HG03354 (cell line): ENCODE measurements at regions not wholly inside any gene's neighbourhood (a gene's known extent, or its start where the extent isn't known, plus 50 kb on each side); places are given as distances from the start of the nearest gene placed in this dataset.

ENCODE experiments used
- ATAC-seq: cut with Tn5 transposase; IDR thresholded peaks from one replicate; pipeline ENCODE4 v1.9.1; 2021; ENCODE audit warnings: mild to moderate bottlenecking; ENCODE audit not compliant: unreplicated experiment, poor library complexity, severe bottlenecking

DNA sequence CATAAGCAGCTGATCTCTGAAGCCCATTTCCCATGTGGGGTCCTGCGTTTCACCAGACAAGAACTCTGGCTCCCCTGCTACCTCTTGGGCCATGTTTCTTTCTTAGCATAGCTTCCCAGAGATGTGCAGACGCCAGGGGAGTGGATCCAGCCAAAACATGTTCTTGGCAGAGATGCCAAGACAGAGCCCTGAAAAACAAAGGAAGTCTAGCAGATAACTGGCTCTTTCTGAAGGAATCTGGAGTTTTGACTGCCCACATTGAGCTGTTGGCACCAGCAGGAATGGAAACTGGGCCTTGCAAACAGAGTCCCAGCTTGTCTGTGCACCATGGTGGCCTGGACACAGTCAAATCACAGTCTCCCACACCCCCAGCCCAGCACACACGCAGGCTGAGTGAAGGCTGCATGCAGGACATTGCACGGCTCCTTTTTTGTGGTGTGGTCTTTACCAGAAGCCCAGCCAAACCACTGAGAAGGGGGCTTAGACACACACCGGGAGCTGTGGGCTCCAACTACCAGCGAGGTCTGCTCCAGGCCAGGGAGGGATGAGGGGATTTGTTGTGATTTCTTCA is 114.7 kb downstream of the SNX18 start:
- ATAC-seq, result no peak

DNA sequence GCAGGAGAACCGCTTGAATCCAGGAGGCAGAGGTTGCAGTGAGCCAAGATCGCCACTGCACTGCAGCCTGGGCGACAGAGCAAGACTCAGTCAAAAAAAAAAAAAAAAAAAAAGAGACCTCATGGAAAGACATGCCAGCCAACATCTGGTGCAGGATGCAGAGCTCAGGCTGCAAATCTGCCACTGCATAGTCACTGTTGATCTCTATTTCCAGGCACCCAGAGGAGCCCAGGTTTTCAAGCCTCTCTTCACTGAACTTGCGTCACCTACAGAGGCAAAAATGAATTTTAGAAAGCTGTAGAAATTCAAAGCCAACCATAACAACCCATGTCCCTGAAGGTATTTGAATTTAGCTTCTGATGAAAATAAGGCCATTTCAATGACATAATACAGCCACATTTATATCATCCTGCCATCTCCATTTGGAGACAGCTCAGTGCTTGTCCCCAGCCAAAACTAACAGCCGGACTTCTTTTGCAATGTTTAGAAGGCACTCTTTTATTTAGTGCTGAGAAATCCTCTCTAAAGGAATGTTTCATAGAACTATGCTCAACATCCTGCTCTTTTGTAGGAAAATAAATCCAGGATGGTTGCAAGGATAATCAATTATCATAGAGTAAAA is 113.3 kb downstream of the SNX18 start:
- no peak for ATAC-seq

DNA sequence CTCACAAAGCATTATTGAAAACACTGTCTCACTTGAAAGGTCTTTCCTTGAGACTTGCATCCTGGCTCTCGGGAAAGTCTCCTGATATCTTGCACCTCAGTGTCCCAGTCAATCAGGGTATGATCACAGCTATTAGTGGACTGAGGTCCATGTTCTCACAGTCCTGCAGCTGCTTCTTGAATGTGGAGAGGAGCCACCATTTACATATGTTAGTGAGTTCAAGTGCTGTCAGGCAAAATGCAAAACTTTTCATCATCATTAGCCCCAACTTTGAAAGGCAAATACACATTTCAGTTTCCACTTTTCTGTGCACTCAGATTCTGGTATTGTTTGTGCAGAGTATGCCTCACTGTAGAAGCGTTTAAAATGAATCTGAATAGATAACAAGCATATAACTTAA is 111.6 kb downstream of the SNX18 start:
- ATAC-seq, result no peak

DNA sequence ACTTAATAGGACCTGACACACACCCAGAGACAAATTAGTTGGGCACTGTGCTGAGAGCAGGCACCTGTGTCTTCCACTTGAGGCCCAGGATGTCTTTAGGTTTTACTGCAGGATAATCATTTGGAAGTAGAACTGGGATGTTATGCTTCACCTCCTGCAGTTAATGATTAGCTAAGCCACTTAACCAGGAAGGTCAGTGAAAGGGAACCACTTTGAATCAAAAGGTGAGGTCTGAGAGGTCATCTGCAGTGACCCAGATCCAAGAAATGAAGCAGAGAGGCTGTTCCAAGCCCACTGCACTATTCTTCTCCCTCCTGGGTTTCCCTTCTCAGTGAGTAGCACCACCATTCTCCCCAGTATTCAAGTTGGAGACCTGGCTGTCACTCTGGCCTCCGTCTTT is 110.5 kb downstream of the SNX18 start:
- ATAC-seq, result no peak

DNA sequence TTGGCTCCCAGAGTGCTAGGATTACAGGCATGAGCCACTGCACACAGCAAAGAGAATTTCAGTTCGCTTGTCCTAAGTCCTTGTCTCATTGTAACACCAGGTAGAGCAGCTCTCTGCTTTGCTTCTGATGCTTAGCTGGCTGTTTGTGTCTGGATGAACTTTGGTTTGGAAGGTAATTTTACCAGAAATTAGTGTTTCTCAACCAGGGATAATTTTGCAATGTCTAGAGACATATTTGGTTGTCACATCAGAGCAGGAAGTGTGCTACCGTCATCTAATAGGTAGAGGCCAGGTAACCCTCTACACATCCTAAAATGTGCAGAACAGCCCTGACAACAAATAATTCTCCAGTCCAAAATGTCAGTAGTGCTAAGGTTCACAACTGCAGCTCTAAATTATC is 108.8 kb downstream of the SNX18 start:
- ATAC-seq, result no peak

DNA sequence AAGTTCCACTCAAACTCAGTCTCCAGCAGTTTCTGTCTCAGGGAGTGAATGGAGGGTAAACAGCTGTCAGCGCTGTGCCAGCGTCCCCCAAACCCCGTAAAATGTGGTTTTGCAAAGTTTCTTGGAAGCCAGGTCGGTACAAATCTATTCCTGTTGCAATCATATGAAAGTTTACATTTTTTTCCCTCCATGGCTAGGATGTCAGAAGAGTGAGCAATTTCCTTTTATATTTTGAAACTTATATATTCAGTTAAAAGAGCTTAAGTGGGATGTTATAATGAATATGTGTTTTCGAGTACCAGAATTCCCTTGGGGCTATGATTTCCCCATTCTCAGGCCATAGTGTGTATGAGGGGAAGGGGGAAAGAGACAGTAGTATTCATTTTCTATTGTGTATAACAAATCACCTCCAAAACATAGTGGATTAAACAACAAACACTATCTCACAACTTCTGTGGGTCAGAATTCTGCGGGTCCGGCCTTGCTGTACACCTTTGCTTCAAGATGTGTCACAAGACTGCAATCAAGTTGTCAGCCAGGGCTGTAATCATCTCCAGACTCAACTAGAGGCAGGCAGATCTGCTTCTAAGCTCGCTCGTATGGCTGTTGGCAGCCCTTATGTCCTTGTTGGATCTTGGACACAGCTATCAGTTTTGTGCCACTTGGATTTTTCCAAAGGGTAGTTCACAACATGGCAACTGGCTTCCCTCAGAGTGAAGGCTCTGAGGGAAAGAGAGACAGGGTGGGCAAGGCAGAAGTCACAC is 107.4 kb downstream of the SNX18 start:
- no peak for ATAC-seq

DNA sequence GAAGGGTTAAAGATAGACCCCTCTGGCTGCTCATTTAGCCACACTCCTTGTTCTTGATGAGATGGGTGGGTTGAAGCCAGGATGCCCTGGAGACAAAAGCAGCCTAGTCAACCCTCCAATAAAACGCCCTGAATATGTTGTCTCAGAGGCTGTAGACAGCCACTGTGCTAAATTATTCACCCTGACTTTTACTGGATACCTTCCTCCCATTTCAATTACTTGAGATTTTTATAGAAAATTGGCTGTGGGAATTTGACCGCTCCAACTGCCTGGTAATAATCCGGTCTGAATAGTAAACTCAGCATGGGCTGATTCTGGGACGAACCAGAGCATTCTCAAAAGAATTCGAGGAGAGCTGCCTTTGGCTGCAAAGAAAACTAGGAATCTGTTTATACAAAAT is 104.2 kb downstream of the SNX18 start:
- ATAC-seq, result no peak

DNA sequence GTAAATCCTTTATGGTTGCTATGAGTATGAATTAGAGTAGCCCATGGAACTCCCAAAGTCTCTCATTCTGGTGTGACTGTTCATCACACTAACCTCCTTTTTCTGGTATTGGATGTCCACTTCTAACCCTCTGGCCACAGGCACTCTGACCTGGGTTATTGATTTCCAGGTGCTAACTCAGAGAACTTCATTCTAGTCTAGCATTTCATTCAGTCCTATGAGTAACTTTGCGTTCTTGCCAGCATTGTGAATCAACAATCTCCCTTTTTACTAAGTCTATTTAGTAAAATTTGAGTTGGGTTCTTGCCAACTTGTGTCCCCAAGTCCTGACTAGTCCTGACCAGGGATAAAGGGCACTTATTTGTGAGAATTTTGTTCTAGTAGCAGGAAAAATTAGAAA is 103.5 kb downstream of the SNX18 start:
- no peak for ATAC-seq

DNA sequence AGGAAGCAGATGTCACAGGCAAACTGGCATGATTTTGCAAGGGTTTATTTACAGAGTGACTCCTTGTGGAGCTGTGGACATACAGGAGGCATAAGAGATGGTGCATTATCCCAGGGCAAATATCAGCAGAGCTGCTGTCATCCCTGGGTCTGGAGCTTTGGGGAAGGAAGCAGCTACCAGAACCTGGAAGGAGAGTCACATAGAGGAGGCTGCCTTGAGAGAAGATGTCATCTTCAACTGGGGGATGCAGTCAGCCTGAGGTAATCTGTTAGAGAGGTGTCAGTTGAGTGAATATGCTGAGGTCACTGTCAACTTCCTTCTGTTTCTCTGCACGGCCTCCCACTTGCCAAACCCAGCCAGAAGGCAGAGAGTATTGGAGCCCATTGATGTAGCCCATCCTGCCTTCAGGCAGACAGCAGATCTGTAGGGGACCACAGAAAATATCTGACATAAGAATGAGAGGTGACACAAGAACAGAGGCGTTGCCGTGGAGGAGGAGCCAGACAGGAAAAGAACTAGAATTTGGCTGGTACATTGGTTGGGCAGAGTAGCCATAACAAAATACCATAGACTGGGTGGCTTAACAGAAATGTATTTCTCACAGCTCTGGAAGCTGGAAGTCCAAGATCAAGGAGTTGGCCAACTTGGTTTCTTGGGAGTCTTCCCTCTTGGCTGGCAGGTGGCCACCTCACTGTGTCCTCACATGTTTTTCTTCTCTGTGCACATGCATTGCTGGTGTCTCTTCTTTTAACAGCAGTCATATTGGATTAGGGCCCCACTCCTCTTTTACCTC is 102.8 kb downstream of the SNX18 start:
- no peak for ATAC-seq

DNA sequence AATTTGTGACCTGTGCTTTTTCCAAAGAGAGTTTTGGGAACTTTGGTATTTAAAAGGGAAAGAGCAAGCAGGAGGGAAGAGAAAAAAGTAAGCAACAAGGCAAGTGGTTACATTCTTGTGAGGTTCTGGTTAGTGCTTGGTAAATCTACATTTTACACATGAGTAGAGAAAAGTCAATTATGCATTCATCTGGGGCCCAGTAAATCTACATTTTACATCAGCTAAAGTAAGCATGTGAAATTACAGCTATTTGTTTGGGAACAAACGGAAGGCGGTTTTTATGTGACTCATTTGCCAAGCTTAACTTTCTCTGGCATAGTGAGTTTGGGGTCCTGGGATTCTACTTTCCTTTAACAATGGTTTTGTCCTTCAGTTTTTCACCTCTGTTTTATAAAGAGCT is 102.2 kb downstream of the SNX18 start:
- no peak for ATAC-seq

DNA sequence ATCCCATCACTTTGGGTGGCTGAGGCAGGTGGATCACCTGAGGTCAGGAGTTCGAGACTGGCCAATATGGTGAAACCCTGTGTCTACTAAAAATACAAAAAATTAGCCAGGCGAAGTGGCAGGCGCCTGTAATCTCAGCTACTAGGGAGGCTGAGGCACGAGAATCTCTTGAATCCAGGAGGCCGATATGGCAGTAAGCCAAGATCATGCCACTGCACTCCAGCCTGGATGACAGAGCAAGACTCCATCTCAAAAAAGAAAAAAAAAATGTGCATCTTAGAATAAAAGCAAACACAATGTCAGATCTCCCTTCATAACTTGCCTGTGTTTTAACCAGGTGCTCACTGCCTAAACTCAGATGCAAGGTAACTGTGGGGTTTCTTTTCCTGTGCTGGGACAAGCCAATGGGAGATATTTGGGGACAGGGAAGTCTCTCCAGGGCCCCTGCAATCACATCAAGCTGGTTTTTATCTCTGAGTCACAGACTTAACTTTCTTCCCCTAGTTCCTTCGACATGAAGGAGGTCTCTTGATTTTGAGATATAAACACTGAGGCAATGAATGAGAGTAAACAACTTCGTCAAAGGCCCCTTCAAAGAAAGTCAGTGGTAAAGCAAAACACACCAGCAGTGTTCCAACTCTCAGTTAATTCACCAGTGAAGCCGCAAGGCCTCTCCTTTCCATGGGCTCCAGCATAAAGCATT is 99.1 kb downstream of the SNX18 start:
- ATAC-seq, result no peak

DNA sequence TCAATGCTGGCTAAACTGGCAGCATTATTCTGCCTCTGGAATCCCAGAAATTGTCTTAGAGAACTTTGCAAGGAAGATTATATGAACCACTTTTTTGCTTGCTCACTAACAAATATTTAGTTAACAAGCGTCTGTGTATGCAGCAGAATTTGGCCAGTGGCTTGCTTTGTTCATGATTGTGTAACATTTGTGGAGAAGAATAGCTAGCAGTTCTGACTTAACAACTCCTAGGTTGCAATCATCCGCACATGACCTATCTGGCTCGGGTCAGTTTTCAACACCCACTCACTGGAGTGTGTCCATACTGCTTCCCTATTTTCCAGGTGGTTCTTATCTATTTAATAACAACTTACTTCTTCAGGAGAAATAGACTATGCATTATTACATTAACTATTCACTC is 98.5 kb downstream of the SNX18 start:
- ATAC-seq, result no peak

DNA sequence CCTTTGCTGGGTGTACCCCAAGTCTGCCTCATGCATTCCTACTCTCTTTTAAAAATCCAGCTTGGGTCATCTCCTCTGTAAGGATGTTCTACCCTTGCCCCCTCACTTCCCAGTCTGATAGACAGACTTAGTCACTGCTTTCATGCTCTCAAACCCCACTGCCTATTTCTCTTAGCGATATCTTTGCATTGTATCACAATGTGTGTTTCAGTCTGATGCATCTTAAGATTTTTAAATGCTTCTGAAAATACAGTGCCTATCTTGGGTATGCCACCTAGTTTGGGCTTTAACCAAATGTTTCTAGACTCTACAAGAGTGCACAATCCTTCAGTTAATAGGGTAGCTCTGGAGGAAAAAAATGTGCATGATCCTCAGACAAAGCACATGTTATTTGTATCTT is 97.8 kb downstream of the SNX18 start:
- ATAC-seq, result no peak

DNA sequence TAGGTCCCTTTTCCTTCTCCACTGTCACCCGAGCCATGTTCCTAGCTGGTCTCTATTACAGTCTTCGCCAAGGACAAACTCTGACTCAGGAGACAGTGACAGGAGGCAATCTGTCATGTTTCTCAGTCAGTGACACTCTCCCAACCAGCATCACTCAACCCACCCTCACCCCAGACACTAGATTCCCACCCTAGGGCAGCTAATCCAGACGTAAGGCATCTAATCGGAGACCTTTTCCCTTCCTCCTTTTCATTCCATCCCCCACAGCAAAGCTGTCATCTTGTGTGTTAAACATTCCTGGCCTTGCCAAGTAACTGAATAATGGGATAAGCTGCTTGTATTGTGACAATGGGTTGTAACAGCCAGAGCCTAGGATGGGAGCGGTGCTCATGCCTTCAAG is 95.2 kb downstream of the SNX18 start:
- ATAC-seq, result no peak

DNA sequence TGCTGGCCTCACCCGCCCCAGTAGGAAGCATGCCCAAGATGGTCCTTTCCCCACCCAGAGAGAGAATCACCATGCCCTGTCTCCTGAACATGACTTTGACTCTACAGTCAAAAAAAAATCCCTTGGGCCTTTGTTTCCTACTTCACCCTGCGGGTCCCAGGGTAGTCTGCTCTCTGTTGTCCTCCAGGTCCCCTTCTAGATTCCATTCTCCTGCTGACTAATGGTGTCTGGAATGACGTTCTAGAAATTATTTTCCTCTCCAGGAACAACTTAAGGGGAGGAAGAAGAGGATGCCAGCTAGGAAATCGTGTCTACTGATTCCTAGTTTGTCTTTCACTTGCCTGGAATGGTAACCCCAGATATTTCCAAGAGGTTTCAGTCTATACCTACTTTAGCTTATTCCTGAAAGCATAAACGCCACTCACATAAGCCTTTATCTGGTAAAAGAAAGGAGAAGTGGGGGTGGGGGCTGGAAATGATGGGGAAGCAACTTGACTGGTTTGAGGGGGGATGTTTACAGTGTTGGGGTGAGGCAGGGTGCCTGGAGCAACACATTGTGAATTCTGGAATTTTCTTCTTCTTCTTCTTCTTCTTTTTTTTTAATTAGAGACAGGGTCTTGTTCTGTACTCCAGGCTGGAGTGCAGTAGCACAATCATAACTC is 93.9 kb downstream of the SNX18 start:
- ATAC-seq, result no peak

DNA sequence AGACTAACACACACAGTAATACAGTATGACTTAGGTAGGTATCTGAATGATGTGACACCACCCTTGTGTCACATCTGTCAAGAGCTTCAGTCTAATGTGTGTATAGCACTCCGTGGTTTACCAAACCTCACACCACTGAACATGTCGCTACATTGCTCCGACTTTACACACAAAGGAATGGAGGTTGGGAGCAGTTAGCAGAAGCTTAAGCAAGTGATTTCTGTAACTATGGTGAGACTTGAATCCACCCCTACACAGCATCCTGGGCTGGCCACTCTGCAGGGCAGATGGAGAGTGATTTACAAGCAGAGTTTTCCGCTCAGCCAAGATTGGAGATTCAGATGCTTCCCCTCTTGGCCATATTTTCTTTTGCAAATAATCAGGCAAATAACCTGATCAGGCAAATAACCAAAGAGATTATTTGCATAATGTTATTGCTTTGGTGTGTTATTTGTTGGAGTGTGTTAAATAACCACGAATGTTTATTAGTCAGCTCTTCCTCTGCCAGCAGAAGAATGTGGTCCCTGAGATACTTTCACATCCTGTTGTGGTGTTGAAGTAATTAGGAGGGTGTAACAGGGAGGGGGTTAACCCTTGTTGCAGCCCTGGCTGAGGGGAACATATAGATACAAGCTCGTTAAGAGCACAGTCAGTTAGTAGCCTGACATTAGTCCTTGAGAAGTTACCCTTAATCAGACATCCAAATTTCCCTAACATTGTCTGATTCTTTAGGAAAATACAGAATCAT is 92.8 kb downstream of the SNX18 start:
- peak; percentile 99 for ATAC-seq

DNA sequence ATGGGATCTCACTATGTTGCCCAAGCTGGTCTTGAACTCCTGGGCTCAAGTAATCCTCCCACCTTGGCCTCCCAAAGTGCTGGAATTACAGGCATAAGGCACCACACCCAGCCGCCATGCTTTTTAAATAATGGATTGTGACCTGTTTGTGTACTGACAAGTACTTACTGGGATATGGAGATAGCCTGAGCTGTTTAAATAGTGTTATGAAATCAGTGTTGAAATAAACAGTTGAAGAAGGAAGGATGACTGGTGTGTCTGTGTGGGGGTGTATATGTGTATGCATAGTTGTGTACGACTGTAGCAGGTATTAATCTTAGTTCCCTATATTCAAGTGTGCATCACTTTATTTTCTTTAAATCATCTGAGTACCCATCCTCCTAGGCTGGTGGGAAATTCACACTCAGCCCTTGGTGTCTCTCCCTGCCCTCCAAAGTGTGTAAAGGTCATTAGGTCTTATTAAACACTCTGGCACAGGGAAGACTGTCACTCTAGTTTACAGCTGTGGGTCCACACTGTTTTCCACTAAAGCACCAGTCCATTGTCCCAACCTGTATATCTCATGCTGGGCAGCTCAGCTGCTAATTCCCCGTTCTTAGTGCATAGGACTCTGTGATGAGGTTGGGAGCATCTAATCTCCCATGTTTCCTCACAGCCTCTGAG is 91.0 kb downstream of the SNX18 start:
- ATAC-seq, result no peak

DNA sequence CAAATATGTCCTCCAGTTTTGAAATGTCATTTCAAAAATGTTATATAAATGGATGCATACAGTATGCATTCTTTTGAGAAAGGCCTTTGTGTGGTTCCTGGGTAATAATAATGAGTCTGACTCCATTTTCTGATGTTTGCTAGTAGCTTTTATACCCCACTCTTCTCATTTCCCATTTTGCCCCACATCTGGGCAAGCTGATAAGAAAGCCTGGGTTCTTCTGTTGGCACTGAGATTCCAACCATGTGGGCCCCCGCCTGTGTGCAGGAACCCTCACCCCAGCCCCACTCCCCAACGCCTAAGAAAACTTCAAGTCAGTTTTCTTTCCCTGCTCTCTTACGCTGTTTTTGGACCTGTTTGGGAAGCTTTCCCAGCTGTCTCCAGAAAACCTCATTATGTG is 89.4 kb downstream of the SNX18 start:
- ATAC-seq, result no peak
